Spleen (tissue), 7 donors: ENCODE measurements at regions not wholly inside any gene's neighbourhood (a gene's known extent, or its start where the extent isn't known, plus 50 kb on each side); places are given as distances from the start of the nearest gene placed in this dataset.

Source experiments
- POLR2A ChIP-seq, 3 donors: fragments of 450-650 bp; IDR thresholded peaks; one replicate each; pipeline ENCODE4 v1.5.1; 2017; ENCODE audit warnings: antibody characterized with exemption in 3 of 3, mild to moderate bottlenecking in 1 of 3
- POLR2AphosphoS5 ChIP-seq, 3 donors: sonication (generic); formaldehyde crosslinking; IDR thresholded peaks; one replicate each; pipeline ENCODE4 v1.5.1; 2017; ENCODE audit warnings: antibody characterized with exemption in 3 of 3
- TF ChIP-seq, protein P1 (sequence below), 11 experiments: fragments of 200-600 bp in 7 of 11; fragments of 450-650 bp in 4 of 11; sonication (generic) in 4 of 11; IDR thresholded peaks in 8 of 11; conservative IDR thresholded peaks in 3 of 11; 1 replicate in 7 of 11; 2 replicates in 4 of 11; pipeline versions ENCODE4 v1.4.0 to v1.8.0; 2016 to 2021; ENCODE audit warnings: antibody characterized with exemption in 11 of 11, inconsistent platforms in 4 of 11, mild to moderate bottlenecking in 1 of 11
- donor health status: DM: no; HTN: no; CAD: no; lungs with moderate emphysema.
- donor health status: DM: no; HTN: no; CAD: no.
- donor health status: DM: no; HTN: no; CAD: no.

GRCh38 chr5:99866740-99867139 lies 668.4 kb upstream of the FAM174A start:
- TF ChIP-seq, protein P1, sequence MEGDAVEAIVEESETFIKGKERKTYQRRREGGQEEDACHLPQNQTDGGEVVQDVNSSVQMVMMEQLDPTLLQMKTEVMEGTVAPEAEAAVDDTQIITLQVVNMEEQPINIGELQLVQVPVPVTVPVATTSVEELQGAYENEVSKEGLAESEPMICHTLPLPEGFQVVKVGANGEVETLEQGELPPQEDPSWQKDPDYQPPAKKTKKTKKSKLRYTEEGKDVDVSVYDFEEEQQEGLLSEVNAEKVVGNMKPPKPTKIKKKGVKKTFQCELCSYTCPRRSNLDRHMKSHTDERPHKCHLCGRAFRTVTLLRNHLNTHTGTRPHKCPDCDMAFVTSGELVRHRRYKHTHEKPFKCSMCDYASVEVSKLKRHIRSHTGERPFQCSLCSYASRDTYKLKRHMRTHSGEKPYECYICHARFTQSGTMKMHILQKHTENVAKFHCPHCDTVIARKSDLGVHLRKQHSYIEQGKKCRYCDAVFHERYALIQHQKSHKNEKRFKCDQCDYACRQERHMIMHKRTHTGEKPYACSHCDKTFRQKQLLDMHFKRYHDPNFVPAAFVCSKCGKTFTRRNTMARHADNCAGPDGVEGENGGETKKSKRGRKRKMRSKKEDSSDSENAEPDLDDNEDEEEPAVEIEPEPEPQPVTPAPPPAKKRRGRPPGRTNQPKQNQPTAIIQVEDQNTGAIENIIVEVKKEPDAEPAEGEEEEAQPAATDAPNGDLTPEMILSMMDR (IDR thresholded peaks at IDR 0.05 in 8 of 11, conservative IDR thresholded peaks at IDR 0.05 in 3 of 11): no peak
- TF ChIP-seq POLR2AphosphoS5 (IDR thresholded peaks at IDR 0.05): no peak
- no peak for TF ChIP-seq POLR2A (IDR thresholded peaks at IDR 0.05)
